ENCODE measurements at regions not wholly inside any gene's neighbourhood (a gene's known extent, or its start where the extent isn't known, plus 50 kb on each side); places are given as distances from the start of the nearest gene placed in this dataset.

DNA sequence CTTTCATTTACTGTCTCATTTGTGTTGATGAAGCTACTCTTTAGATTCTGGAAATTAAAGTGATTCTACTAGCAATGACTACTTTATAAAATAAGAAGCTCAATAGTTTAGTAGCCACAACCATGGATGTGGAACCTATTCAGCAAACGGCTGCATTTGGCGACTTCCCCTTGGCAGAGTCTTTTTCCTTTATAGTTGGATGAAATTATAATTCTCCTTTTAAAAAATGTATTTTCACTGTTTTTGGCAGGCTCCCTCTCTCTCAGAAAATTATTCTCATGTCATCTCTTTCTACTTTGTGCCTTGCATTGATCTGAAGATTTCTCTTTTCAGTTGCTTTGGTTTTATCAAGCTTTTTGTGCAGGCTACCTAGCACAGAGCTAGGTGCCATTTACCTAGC, 50.6 kb upstream of the KCNN2 start:
- TF ChIP-seq, protein P1, sequence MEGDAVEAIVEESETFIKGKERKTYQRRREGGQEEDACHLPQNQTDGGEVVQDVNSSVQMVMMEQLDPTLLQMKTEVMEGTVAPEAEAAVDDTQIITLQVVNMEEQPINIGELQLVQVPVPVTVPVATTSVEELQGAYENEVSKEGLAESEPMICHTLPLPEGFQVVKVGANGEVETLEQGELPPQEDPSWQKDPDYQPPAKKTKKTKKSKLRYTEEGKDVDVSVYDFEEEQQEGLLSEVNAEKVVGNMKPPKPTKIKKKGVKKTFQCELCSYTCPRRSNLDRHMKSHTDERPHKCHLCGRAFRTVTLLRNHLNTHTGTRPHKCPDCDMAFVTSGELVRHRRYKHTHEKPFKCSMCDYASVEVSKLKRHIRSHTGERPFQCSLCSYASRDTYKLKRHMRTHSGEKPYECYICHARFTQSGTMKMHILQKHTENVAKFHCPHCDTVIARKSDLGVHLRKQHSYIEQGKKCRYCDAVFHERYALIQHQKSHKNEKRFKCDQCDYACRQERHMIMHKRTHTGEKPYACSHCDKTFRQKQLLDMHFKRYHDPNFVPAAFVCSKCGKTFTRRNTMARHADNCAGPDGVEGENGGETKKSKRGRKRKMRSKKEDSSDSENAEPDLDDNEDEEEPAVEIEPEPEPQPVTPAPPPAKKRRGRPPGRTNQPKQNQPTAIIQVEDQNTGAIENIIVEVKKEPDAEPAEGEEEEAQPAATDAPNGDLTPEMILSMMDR (IDR thresholded peaks at IDR 0.05), result no peak
- TF ChIP-seq EZH2 (IDR thresholded peaks at IDR 0.05) (no peak), EZH2phosphoT487 (IDR thresholded peaks at IDR 0.05) (no peak)
